K562 (cell line): ENCODE measurements at regions not wholly inside any gene's neighbourhood (a gene's known extent, or its start where the extent isn't known, plus 50 kb on each side); places are given as distances from the start of the nearest gene placed in this dataset.

Experiments used
- ATAC-seq: fragments of 200-7000 bp; cut with Tn5 transposase; 3 replicates; pipeline ENCODE4 v1.9.1; 2020; ENCODE audit warnings: moderate library complexity
- BruUV-seq: library from RNA; stranded (reverse); fragments of 400-500 nt; replicated peaks from 2 replicates; lab custom pipeline; 2021; lab: Mats Ljungman, UMichigan
- CTCF ChIA-PET: fragments of 300-600 bp; formaldehyde crosslinking; extraction: SDS; loops from one replicate; lab custom pipeline; 2021; ENCODE audit warnings: low intra/inter-chr PET ratio; lab: Yijun Ruan, JAX
- POLR2A ChIA-PET: fragments of 300-600, 350-650 bp; sonication (Branson Sonifier 250); formaldehyde crosslinking; extraction: SDS; loops from one replicate; lab custom pipeline; 2021; ENCODE audit warnings: antibody characterized with exemption, inconsistent platforms; lab: Yijun Ruan, JAX
- DNase-seq, 4 experiments: peaks; one replicate each; pipeline versions ENCODE4 v3.0.0 to v3.0.0-alpha.2; 2011 to 2018; ENCODE audit warnings: low spot score in 3 of 4, mixed read lengths in 3 of 4; ENCODE audit errors: extremely low read depth in 1 of 4
- FAIRE-seq: peaks from 2 replicates; lab custom pipeline; 2011; peaks lifted over from hg19 to GRCh38; lab: Jason Lieb, UNC
- H2AFZ ChIP-seq: 2 replicates; pipeline ENCODE4 v1.6.0; 2011; ENCODE audit warnings: low read depth, low read length, control low read depth, inconsistent platforms
- H3K27ac ChIP-seq: fragments of 200-600 bp; 3 replicates; pipeline ENCODE4 v1.8.0; 2011; ENCODE audit warnings: low read depth, mild to moderate bottlenecking, control low read depth, inconsistent platforms, low read length, moderate library complexity, mixed read lengths; ENCODE audit errors: extremely low read depth
- H3K27me3 ChIP-seq, 2 experiments: fragments of 300-600 bp in 1 of 2; 2 replicates in 1 of 2; 3 replicates in 1 of 2; pipeline versions ENCODE4 v1.6.0 to v1.8.0; 2011; ENCODE audit warnings: inconsistent platforms in 2 of 2, low read length in 2 of 2, mild to moderate bottlenecking in 1 of 2, mixed read lengths in 1 of 2, moderate library complexity in 1 of 2; ENCODE audit not compliant: control insufficient read depth in 2 of 2, insufficient read depth in 2 of 2
- H3K36me3 ChIP-seq: fragments of 300-600 bp; 3 replicates; pipeline ENCODE4 v1.8.0; 2011; ENCODE audit warnings: mild to moderate bottlenecking, low read length, inconsistent platforms; ENCODE audit not compliant: control insufficient read depth, insufficient read depth
- H3K4me1 ChIP-seq, 2 experiments: fragments of 200-600 bp in 1 of 2; replicated peaks in 1 of 2; 2 replicates in 1 of 2; 3 replicates in 1 of 2; pipeline versions ENCODE4 v1.5.1 to v1.8.0; 2011; ENCODE audit warnings: inconsistent platforms in 2 of 2, low read length in 2 of 2, mild to moderate bottlenecking in 1 of 2, mixed read lengths in 1 of 2, moderate library complexity in 1 of 2; ENCODE audit not compliant: control insufficient read depth in 2 of 2, insufficient read depth in 2 of 2
- H3K4me2 ChIP-seq: 2 replicates; pipeline ENCODE4 v1.6.1; 2011; ENCODE audit warnings: low read length, control low read depth, inconsistent platforms, mixed read lengths; ENCODE audit not compliant: insufficient read depth
- H3K4me3 ChIP-seq: fragments of 200-600 bp; sonication (generic), shearing (Covaris generic); 2 replicates; pipeline ENCODE4 v1.5.1; 2016; ENCODE audit warnings: control low read depth, inconsistent platforms
- H3K79me2 ChIP-seq: fragments of 200-600 bp; 3 replicates; pipeline ENCODE4 v1.8.0; 2011; ENCODE audit warnings: low read length, inconsistent platforms; ENCODE audit not compliant: control insufficient read depth, insufficient read depth
- H3K9ac ChIP-seq, 2 experiments: 2 replicates each; pipeline versions ENCODE4 v1.6.0 to v1.6.1; 2011; ENCODE audit warnings: low read depth in 2 of 2, low read length in 2 of 2, control low read depth in 1 of 2, inconsistent platforms in 1 of 2, mild to moderate bottlenecking in 1 of 2, mixed read lengths in 1 of 2; ENCODE audit not compliant: insufficient read depth in 1 of 2
- H3K9me1 ChIP-seq: one replicate; pipeline ENCODE4 v1.6.0; 2011; ENCODE audit warnings: inconsistent platforms, mild to moderate bottlenecking, low read length, moderate library complexity; ENCODE audit not compliant: control insufficient read depth, insufficient read depth
- H3K9me3 ChIP-seq: replicated peaks from 2 replicates; pipeline ENCODE4 v1.5.1; 2011; ENCODE audit warnings: low read depth, low read length, inconsistent platforms; ENCODE audit not compliant: control insufficient read depth, insufficient read depth
- H4K20me1 ChIP-seq: replicated peaks from 2 replicates; pipeline ENCODE4 v1.6.1; 2011; ENCODE audit warnings: low read length, inconsistent platforms, mixed read lengths; ENCODE audit not compliant: control insufficient read depth, insufficient read depth
- BACH1 ChIP-seq: fragments of 200-800 bp; sonication (Bioruptor generic); IDR thresholded peaks from 2 replicates; pipeline ENCODE4 v1.6.1; 2016; ENCODE audit warnings: missing genetic modification characterization, missing compliant biosample characterization
- HDAC1 ChIP-seq, 2 experiments: fragments of 450-650 bp; IDR thresholded peaks; 2 replicates each; pipeline ENCODE4 v1.6.1; 2016 to 2017; ENCODE audit warnings: inconsistent platforms in 1 of 2, mild to moderate bottlenecking in 1 of 2, moderate library complexity in 1 of 2
- STAT5A ChIP-seq: IDR thresholded peaks from 2 replicates; pipeline ENCODE4 v1.6.1; 2012; ENCODE audit warnings: low read length, inconsistent platforms, borderline replicate concordance
- TCF15 ChIP-seq: fragments of 250-450 bp; sonication (Bioruptor Pico); IDR thresholded peaks from 2 replicates; pipeline ENCODE4 v1.8.0; 2022; ENCODE audit warnings: moderate library complexity, mild to moderate bottlenecking, inconsistent platforms
- ZBTB1 ChIP-seq: sonication (generic); formaldehyde crosslinking; IDR thresholded peaks from 2 replicates; pipeline ENCODE4 v1.8.1; 2023; ENCODE audit warnings: missing genetic modification reagents, low read depth, mild to moderate bottlenecking, borderline replicate concordance
- WGBS: fragments of 100-300 bp; shearing (Covaris generic); methylation state at CpG from one replicate; pipeline ENCODE4 v1.1.6; 2016; ENCODE audit warnings: low coverage, mixed read lengths; ENCODE audit not compliant: insufficient coverage; ENCODE audit errors: missing lambda C conversion rate; 5-methylcytosine and 5-hydroxymethylcytosine counted together
- in situ Hi-C: fragments of 300-500 bp; cut with MboI; formaldehyde crosslinking; loops from 4 replicates; pipeline ENCODE4 v1.15.0; 2018; ENCODE audit warnings: inconsistent platforms, mixed read lengths
- intact Hi-C: fragments of 100-400 bp; cut with micrococcal nuclease; formaldehyde crosslinking; loops from 2 replicates; pipeline ENCODE4 v1.14.2; 2022
- TF ChIP-seq, protein P1 (sequence below), 2 experiments: IDR thresholded peaks; 2 replicates each; pipeline ENCODE4 v1.6.1; 2011; ENCODE audit warnings: borderline replicate concordance in 1 of 2, control low read depth in 1 of 2, low read depth in 1 of 2, low read length in 1 of 2, mild to moderate bottlenecking in 1 of 2, mixed read lengths in 1 of 2, moderate library complexity in 1 of 2; ENCODE audit not compliant: insufficient read depth in 1 of 2, insufficient read length in 1 of 2, poor library complexity in 1 of 2, severe bottlenecking in 1 of 2; ENCODE audit errors: extremely low read depth in 1 of 2
- TF ChIP-seq, protein P2 (sequence below): fragments of 250-450 bp; sonication (Bioruptor Pico); IDR thresholded peaks from 2 replicates; pipeline ENCODE4 v1.9.0; 2021; ENCODE audit warnings: mild to moderate bottlenecking

DNA sequence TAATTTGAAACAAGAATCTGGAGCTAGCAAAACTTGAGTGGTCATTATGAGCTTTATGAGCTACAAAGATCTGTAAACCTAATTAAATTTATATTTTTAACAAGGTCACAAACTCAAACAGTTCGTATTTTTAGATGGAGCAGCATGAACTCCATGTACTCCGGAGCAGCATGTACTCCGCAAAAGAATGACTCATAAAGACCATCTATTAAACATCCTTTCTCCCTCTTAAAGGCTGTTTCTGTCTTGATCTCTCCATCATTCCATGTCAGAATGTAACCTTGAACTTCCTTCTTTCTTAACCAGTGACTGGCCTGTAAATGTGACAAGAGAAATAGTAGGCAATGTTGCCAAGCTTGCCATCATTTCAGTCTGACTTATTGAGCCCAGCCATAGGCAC, 696.9 kb downstream of the ZNF385D start:
- WGBS: 19% methylated on average over 3 of the region's 3 CpGs
- Histone ChIP-seq H3K27ac (no peak overlapping the region), H3K79me2 (no peaks in the 10 kb centered on the region), H3K36me3 (no peaks in the 10 kb centered on the region), H4K20me1 (no peaks in the 10 kb centered on the region), H3K4me3 (no peak overlapping the region), H3K9me1 (no peaks in the 10 kb centered on the region), H2AFZ (no peak overlapping the region), H3K9ac (no peak overlapping the region), H3K27me3 (no peaks in the 10 kb centered on the region), H3K4me1 (no peaks in the 10 kb centered on the region), H3K9me3 (no peaks in the 10 kb centered on the region), H3K4me2 (no peak overlapping the region)
- TF ChIP-seq TCF15 (CRISPR knock-in tag): no peak
- TF ChIP-seq ZBTB1 (CRISPR knock-in tag): no peak
- TF ChIP-seq, protein P1, sequence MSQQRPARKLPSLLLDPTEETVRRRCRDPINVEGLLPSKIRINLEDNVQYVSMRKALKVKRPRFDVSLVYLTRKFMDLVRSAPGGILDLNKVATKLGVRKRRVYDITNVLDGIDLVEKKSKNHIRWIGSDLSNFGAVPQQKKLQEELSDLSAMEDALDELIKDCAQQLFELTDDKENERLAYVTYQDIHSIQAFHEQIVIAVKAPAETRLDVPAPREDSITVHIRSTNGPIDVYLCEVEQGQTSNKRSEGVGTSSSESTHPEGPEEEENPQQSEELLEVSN (IDR thresholded peaks at IDR 0.05; ENCODE audit: borderline replicate concordance in 1 of 2, extremely low read depth in 1 of 2, insufficient read depth in 1 of 2, insufficient read length in 1 of 2, low read depth in 1 of 2, low read length in 1 of 2, poor library complexity in 1 of 2, severe bottlenecking in 1 of 2): no peak
- TF ChIP-seq STAT5A: no peak
- TF ChIP-seq, protein P2, sequence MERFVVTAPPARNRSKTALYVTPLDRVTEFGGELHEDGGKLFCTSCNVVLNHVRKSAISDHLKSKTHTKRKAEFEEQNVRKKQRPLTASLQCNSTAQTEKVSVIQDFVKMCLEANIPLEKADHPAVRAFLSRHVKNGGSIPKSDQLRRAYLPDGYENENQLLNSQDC (CRISPR knock-in tag): no peak
- TF ChIP-seq HDAC1 (IDR thresholded peaks at IDR 0.05): no peak
- TF ChIP-seq BACH1 (tag): no peak
- CTCF ChIA-PET: no interaction called here
- DNase-seq (no peak), ATAC-seq (no peak), FAIRE-seq (no peak)
- POLR2A ChIA-PET: no interaction called here
- intact Hi-C loops: no loop called here
- in situ Hi-C loops: no loop called here
- no TSS peak for BruUV-seq
